ENCODE measurements at regions not wholly inside any gene's neighbourhood (a gene's known extent, or its start where the extent isn't known, plus 50 kb on each side); places are given as distances from the start of the nearest gene placed in this dataset.

DNA sequence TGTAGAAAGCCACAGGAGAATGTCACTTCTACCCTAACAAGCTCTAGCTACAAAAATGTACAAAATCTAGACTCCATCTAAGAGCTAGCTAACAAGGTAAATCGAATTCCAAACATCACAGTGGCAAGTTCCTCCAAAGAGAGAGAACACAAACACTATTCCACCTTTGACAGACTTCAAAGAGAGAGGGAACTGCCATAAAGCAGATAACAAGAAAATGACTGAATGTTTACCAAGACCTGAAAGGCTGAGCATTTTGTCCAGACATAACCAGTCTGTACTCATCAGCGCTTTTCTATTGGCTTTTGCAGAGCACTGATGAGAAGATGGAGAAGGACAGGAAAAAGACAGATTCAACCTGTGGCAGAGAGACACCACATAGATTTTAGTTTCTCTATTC is 1419.6 kb upstream of the ALCAM start:
- DNase-seq = no peak
- Mint-ChIP-seq H3K36me3 (ENCODE audit: unreplicated experiment) (no peaks in the 10 kb centered on the region), H3K4me3 (ENCODE audit: unreplicated experiment) (no peak overlapping the region), H3K27me3 (ENCODE audit: unreplicated experiment) (no peaks in the 10 kb centered on the region), H3K4me1 (ENCODE audit: low read depth, unreplicated experiment) (peaks cover 5% of the 10 kb centered on the region), H3K9me3 (ENCODE audit: unreplicated experiment) (no peaks in the 10 kb centered on the region), H3K27ac (ENCODE audit: unreplicated experiment) (no peak overlapping the region)
- no peak for TF ChIP-seq CTCF (IDR thresholded peaks at IDR 0.05; ENCODE audit: partially characterized antibody, unreplicated experiment)

- TF ChIP-seq CTCF (IDR thresholded peaks at IDR 0.05; ENCODE audit: partially characterized antibody, unreplicated experiment) = no peak
- H3K4me3 Mint-ChIP-seq (ENCODE audit: unreplicated experiment) = no peak overlapping the region
- H3K27ac Mint-ChIP-seq (ENCODE audit: unreplicated experiment) = no peak overlapping the region
- peaks cover 2% of the 10 kb centered on the region for H3K27me3 Mint-ChIP-seq (ENCODE audit: unreplicated experiment)
- DNase-seq = no peak
- no peaks in the 10 kb centered on the region for H3K36me3 Mint-ChIP-seq (ENCODE audit: unreplicated experiment)
- H3K9me3 Mint-ChIP-seq (ENCODE audit: unreplicated experiment) = no peaks in the 10 kb centered on the region
- H3K4me1 Mint-ChIP-seq (ENCODE audit: low read depth, unreplicated experiment) = peaks cover 6% of the 10 kb centered on the region
Observed at GRCh38 chr3:103949693-103950092, 1417.0 kb upstream of the ALCAM start.

DNA sequence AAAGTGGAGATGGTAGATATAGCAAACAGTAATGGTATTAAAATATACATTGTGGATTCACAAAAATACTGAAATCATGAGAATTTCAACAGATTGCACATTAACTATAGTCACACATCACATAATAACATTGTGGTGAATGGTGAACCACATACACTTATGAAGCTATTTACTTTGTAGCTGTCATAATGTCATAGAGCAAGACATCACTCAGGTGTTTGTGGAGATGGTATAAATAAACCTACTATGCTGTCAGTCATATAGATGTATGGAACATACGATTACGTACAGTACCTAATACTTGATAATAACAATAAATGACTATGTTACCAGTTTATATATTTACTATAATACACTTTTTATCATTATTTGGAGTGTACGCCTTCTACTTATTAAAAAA is 1416.0 kb upstream of the ALCAM start:
- DNase-seq = no peak
- H3K4me3 Mint-ChIP-seq (ENCODE audit: unreplicated experiment) = no peak overlapping the region
- H3K4me1 Mint-ChIP-seq (ENCODE audit: low read depth, unreplicated experiment) = peaks cover 7% of the 10 kb centered on the region
- H3K9me3 Mint-ChIP-seq (ENCODE audit: unreplicated experiment) = peaks cover under 1% of the 10 kb centered on the region
- peaks cover 2% of the 10 kb centered on the region for H3K27me3 Mint-ChIP-seq (ENCODE audit: unreplicated experiment)
- no peak overlapping the region for H3K27ac Mint-ChIP-seq (ENCODE audit: unreplicated experiment)
- H3K36me3 Mint-ChIP-seq (ENCODE audit: unreplicated experiment) = no peaks in the 10 kb centered on the region
- TF ChIP-seq CTCF (IDR thresholded peaks at IDR 0.05; ENCODE audit: partially characterized antibody, unreplicated experiment) = no peak

DNA sequence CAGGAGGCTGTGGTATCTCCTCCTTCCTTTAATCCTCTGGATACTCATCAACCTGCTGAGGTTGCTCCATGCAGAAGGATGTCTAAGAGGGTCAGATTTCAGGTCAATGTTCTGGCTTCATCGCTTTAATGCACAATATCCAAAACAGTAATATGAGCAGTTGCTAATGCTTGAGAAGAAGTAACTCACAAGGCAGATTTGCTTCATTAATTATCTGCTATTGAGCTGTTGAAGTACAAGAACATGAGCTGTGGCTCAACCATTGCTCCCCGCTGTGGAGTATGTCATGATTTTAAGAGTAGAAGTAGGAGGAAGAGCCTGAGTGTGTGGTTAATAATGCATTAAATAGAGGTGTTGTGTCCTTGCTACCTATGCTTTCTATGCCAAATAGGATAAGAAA is 1412.9 kb upstream of the ALCAM start:
- H3K27ac Mint-ChIP-seq (ENCODE audit: unreplicated experiment) = no peak overlapping the region
- H3K4me3 Mint-ChIP-seq (ENCODE audit: unreplicated experiment) = no peak overlapping the region
- H3K4me1 Mint-ChIP-seq (ENCODE audit: low read depth, unreplicated experiment) = peaks cover 9% of the 10 kb centered on the region
- no peaks in the 10 kb centered on the region for H3K36me3 Mint-ChIP-seq (ENCODE audit: unreplicated experiment)
- H3K9me3 Mint-ChIP-seq (ENCODE audit: unreplicated experiment) = peaks cover 2% of the 10 kb centered on the region
- peaks cover 2% of the 10 kb centered on the region for H3K27me3 Mint-ChIP-seq (ENCODE audit: unreplicated experiment)
- no peak for DNase-seq
- TF ChIP-seq CTCF (IDR thresholded peaks at IDR 0.05; ENCODE audit: partially characterized antibody, unreplicated experiment) = no peak

- Mint-ChIP-seq H3K27me3 (ENCODE audit: unreplicated experiment) (peaks cover 2% of the 10 kb centered on the region), H3K4me3 (ENCODE audit: unreplicated experiment) (no peak overlapping the region), H3K9me3 (ENCODE audit: unreplicated experiment) (peaks cover 5% of the 10 kb centered on the region), H3K27ac (ENCODE audit: unreplicated experiment) (no peak overlapping the region), H3K4me1 (ENCODE audit: low read depth, unreplicated experiment) (peaks cover 26% of the 10 kb centered on the region), H3K36me3 (ENCODE audit: unreplicated experiment) (peaks cover 5% of the 10 kb centered on the region)
- no peak for DNase-seq
- TF ChIP-seq CTCF (IDR thresholded peaks at IDR 0.05; ENCODE audit: partially characterized antibody, unreplicated experiment) = no peak
Observed at GRCh38 chr3:103960819-103961218, 1405.9 kb upstream of the ALCAM start.
